ENCODE measurements at regions not wholly inside any gene's neighbourhood (a gene's known extent, or its start where the extent isn't known, plus 50 kb on each side); places are given as distances from the start of the nearest gene placed in this dataset.

DNA sequence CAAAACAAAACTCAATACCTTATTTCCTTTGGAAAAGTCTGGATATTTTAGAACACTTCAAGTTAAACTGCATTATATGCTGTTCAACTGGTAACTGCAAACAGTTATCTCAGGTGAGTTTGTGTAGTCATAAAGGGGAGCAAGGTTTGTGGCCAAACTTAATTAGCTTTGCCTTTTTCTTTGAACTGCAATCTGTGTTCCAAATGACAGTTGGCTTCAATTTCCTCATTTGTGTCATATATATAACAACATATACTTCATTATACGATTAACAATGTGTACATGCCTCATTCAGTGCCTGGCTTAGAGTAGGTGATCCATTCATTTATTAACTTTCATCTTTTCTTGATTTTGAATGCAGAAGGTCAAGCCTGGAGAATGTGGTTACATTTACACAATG is 55.8 kb downstream of the KCNE4 start:
- DNase-seq (ENCODE audit: low read depth, low spot score) = no peak

DNA sequence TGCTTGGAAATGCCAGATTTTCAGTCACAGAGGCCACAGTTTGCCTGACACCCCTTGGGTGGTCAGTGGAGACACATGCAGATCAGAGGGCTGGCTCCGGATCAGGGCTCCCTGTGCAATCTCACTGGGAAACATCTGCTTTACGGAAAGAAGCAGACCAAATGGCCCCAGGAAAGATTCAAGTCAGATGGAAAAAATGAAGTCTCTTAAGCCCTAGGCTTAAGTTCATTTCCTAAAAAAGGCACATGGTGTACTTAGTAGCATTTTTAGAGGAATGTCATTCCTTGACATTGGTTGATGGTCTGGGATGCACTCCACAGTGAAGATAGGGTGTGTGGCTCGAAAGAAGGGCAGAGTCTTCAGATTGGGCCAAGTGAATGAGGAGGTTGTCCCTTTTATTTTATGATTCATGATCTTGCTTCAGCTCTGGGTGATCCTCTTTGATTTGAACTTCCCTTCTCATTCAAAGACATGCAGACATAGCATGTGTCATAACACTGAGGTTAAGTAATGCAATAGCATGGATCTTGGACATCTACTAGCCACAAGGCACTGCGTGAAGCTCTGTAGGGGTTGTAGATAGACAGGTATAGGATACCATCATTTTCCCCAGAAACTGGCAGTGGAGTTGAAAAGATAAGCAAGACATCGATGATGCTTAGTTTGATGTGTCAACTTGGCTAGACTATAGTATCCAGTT is 56.5 kb downstream of the KCNE4 start:
- no peak for DNase-seq (ENCODE audit: low read depth, low spot score)

DNA sequence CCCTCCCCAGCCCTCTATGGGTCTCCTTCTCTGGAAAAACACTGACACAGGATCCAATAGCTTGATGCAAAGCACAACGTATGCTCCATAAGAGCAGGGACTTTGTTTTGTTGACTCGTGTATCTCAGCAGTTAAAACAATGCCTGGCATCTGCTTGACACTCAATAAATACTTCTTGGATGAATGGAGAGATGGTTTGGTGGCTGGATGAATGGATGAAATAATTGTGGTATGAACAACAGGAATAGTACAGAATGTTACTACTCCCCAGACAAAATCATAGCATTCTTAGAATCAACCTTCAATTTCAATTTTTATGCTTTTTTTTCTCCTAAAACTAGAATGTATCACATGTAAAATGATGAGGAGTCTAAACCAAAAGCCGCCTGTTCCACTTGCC is 57.4 kb downstream of the KCNE4 start:
- no peak for DNase-seq (ENCODE audit: low read depth, low spot score)

DNA sequence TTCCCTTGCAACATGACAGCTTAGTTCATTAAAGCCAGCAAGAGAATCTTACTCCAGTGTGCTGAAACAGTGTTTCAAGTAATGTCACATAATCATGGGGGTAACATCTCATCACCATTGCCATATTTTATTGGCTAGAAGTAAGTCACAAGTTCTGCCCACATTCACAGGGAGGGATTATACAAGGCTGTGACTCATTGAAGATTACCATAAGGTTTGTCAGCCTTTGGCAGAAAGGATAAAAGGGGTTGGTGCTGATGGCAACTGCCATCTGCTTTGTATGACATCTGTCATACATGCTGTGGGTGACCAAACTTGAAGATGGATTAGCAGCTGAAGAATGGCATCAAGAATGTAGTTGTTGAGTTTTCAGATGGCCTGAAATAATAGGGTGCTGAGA is 61.2 kb downstream of the KCNE4 start:
- DNase-seq (ENCODE audit: low read depth, low spot score) = no peak

DNA sequence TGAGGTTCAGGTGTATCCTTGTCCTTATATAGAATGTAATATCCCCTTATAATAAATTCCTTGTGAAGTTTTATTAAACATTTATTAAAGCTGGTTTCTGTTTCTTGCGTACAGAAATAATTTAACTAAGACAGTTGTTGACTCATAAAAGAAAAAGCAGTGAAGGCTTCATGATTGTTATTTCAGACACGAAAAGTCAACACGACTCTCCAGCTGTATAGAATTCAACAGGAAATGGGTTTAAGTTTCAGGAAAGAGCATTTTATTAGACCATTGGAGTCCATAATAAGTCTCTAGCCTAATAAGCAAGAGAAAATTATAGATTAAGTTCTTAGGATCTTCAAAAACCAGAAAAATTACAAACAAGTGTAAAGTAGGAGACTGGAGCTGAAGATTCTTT is 62.2 kb downstream of the KCNE4 start:
- DNase-seq (ENCODE audit: low read depth, low spot score) = no peak

DNA sequence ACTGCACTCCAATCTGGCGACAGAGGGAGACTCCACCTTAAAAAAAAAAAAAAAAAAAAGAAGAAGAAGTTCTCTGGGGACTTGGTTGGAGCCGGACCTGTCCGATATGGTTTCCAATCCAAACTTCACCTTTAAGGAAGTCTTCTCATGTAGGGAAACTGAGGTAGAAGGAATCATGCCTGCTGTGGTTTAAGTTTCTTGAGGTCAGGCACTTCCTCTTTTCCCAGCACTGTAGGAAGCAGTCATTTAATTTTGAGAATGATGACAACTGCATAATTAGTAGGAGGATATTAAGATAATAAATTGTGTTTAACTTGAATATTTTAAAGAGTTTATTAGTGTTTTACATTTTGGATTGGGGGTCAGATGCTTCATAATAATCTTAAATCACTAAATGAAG is 62.9 kb downstream of the KCNE4 start:
- DNase-seq (ENCODE audit: low read depth, low spot score) = no peak

DNA sequence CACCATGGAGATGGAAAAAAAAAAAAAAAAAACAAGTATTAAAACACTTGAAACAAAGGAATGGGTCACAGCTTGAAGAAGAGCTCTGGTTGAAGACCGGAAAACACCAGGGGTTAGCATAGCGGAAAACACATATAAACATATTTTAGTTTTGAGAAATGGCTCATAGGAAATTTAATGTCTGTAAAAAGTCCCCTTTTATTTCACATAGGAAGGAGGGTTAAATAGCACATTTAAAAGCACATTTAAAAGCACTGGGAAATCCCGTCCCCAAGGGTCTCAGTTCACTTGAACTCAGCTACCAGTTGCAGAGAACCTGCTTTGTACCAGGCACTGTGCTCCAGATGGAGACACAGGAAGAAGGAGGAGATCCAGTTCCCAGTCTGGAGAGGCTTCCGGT is 65.5 kb downstream of the KCNE4 start:
- no peak for DNase-seq (ENCODE audit: low read depth, low spot score)

DNA sequence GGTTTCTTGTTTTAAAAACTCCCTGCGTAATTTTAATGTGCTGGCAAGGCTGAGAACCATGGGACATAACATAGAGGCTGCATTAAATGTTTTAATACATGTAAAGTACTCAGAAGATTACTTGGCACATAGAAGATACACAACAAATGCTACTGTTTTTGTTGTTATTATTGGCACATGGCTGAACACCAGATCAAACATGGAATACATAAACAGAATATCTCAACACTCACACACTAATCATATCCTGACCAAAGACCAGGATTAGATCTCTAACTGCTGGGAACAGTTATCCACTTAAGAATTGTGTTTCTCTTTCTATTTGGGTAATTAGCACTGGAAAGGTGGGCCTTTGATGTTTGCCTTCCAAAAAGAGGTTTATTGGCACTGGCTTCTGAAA is 69.3 kb downstream of the KCNE4 start:
- DNase-seq (ENCODE audit: low read depth, low spot score) = no peak

DNA sequence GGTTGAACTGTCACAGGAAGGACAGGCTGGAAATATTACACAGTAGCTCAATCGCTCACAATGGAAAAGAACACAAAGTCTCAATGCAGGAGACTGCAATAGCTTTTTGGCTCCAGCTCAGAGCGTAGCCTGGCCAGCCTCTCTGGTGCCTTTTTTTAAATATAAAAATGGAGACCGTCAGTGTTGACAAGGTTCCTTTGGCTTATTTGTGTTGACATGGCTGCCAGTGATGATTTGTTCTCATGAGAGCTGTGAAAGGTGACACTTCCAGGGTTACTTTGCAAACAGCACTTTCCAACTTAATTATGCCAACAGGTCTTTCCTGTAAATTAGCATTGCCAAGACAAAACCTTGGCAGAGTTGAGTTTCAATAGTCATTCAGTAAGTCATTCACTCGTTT is 70.8 kb downstream of the KCNE4 start:
- no peak for DNase-seq (ENCODE audit: low read depth, low spot score)

DNA sequence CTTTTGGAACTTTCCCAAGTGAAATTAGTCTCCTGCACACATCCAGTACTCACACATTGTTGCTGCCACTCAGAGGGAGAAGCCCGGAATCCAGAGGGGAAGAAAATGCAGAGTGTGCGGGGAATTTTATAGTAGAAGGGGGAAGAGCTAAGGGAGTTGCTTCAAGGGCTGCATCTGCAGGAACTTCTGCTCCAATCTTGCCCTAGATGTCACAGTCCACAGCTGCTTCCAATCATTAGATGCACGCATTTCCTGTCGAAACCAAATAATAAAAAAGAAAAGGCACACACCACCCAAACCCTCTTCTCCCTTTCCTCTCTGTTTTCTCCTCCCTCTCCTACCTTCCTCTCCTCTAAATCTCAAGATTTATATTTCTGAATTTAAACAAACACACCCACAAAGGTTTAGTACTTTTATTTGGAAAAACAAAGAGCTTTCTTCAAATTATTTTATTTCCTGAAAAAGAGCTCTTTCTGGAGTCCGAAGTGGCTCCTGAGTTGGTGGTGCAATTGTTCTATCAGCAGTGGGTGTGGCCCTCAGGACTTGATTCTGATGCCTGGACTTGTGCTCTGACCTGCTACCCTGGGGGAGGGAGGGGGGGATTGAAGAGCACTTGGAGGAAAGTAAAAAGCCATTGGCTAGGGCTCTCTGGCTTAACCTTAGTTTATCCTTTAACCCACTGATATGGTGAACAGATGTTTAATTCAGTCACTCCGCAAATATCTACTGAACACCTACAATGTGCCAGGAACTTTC is 72.0 kb downstream of the KCNE4 start:
- no peak for DNase-seq (ENCODE audit: low read depth, low spot score)

DNA sequence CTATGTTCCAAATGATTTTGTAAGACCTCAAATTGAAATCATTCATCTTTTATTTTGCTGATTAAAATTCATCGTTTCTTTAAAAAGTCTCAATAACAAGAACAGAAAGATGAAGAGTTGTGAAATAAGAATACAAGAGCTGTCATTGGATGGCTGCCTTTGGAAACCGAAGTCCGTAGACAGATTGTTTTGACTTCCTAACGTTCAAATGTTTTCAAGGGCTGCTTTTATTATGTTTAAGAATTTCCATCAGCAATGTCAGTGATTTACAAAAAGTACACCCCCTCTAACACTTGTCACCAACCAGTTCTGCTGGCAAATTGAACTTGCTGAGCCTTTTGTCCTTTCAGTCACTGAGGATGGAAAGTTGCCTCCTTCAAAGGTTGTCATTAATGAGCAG is 89.6 kb downstream of the KCNE4 start:
- DNase-seq (ENCODE audit: low read depth, low spot score) = no peak

DNA sequence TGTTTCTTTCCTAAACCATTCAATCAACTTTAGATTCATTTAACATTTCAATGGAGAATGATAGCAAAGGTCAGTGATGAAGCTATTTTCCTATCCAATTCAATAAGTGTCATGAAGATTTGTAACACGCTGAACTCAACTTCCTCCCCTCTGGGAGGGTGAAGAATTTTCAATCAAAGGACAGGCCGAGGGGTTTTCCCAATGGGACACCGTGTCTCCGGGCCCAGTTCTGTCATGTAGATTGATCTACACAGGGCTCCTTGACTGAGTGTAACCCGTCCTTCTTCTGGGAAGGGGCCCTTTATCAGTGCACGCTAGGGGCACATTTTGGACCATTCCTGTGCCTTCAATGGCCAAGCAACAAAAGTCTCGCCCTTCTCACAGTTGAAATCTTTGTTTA is 90.1 kb downstream of the KCNE4 start:
- DNase-seq (ENCODE audit: low read depth, low spot score) = no peak

DNA sequence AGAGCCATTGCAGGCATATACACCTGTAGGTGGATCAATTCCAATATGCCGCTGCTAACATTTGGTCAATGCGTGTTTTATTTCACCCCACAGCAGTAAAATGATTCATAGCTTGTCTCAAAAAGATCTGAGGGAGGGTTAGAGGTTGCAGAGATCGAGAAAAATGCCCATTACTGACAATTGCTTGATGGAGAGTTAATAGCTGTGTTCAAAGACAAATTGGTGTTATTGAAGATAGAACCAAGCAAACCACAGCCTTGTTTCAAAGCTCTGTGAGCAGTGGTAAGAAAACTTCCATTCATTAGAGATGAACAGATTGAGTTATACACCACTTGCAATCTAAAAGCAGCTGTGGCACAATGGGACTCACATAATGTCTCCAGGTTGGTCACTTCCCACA is 95.4 kb downstream of the KCNE4 start:
- DNase-seq (ENCODE audit: low read depth, low spot score) = no peak

DNA sequence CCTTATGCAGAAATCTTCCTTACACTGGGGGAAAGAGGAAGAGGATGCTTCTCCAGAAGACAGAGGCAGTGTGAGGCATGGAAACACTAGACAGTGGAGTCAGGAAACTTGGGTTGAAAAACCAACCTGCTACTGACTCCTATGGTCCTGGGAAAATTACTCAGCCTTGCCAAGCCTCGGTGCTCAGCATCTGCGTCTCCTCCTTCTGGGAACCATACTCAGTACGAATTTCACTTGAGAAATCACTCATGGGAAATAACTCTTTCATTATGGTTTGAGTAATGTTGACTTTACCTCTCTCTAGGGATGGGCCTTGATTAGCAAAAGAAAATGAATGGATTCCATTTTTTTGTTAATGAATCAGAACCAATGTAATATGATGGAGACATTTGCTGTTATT is 96.5 kb downstream of the KCNE4 start:
- no peak for DNase-seq (ENCODE audit: low read depth, low spot score)

DNA sequence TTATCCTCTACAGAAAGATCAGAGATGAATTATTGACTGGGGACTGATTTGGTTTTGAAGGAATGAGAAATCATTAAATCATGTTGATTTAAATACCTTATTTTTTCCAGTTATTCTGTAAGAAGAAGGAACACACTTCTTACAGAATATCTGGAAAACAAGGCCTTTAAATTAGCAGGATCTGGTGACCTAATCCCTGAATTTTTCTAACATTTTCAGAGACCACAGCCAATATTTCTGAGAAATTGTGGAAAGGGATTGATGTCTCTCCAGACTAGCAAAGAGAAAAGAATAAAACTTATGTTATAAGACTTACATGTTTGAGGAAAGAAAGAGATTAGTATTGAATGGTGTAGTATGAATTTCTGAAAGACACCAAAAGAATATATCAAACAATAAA is 104.0 kb downstream of the KCNE4 start:
- no peak for DNase-seq (ENCODE audit: low read depth, low spot score)

DNA sequence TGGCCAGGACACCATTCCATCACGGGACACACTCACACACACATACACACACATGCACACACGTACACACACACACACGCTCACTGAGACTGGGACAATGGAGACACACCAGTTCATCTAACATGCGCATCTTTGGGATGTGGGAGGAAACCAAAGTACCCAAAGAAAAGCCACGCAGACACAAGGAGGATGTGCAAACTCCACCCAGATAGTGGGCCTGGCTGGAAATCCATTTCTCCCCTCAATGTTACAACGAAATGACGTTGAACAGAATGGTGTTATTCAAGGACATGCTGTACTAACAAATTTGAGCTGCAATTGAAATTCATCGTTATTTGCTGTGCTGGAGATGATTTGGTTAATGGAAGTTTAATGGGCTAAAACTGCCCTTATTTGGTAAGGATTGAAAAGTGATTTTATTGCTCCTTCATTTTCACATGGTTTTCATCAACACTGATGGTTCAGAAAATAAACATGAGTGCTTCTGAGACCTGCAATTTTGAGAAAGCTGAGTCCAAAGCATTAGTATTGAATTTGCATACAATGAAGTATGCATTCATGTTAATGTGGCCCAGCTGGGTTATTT is 110.0 kb downstream of the KCNE4 start:
- no peak for DNase-seq (ENCODE audit: low read depth, low spot score)

DNA sequence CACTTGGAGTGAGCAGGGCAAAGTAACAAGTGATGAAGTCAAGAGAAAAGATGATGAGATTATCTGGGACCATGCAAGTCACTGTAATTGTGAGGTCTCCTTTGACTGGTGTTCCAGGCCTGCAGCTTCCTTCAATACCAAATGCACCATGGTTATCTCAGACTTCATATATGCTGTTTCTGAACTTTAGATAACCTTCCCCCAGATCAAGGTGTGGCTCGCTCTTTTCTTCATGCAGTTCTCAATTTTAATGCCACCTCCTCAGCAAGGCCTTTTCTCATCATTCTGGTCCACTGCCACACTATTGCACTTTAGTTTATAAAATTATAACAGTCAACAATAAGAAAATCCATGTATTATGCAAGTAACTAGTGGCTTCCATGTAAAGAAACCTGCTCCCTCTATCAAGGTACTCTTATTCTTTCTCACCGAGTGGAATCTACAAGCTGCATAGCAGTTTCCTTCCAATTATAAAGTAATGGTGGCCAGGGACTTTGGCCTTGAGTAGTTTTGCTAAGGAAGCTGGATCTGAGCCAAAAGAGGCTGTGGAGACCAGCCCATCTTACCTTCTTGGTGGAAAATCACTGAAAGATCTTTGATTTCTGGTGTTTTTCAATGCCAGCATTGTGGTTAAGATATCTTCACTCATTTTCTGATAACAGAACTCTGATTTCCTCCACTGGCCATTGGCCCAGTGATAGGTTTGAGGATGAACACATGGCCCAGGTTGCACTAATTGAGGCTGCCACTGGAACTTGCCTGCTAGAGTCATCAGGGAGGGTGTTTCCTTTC is 113.6 kb downstream of the KCNE4 start:
- DNase-seq (ENCODE audit: low read depth, low spot score) = no peak

DNA sequence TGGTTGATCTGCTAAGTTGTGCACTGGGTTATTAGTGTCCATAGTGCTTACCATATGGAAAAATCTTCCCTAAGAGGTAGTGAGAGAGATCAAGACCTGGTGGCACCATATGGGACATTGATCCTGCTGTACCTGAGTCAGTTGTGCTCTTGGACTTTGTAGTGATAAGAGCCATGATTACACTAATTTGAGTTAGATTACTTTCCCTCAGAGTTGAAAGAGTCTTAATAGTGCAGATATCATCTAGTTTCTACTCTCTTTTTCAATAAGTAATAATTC is 114.2 kb downstream of the KCNE4 start:
- no peak for DNase-seq (ENCODE audit: low read depth, low spot score)

DNA sequence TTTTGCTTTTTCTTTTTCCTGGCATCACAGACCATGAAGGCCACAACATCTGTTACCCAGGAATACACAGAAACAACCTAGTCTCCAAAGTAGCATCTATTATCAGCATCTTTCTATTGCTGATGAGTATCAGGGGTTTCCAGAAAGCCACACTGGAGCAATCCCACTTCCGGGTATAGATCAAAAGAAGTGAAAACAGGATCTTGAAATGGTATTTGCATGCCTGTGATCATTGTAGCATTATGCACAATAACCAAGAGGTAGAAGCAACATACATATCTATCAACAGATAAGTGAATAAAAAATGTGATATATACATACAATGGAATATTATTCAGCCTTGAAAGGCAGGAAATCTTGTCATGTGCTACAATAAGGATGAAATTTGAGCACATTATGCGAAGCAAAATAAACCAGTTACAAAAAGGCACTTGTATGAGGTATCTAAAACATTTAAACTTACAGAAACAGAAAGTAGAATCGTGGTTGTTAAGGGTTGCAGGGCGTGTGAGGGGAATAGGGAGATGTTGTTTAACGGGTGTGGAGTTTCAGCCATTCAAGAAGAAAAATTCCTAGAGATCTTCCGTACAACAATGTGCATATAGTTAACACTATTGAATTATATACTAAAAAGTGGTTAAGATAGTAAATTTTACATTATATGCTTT is 115.1 kb downstream of the KCNE4 start:
- no peak for DNase-seq (ENCODE audit: low read depth, low spot score)

DNA sequence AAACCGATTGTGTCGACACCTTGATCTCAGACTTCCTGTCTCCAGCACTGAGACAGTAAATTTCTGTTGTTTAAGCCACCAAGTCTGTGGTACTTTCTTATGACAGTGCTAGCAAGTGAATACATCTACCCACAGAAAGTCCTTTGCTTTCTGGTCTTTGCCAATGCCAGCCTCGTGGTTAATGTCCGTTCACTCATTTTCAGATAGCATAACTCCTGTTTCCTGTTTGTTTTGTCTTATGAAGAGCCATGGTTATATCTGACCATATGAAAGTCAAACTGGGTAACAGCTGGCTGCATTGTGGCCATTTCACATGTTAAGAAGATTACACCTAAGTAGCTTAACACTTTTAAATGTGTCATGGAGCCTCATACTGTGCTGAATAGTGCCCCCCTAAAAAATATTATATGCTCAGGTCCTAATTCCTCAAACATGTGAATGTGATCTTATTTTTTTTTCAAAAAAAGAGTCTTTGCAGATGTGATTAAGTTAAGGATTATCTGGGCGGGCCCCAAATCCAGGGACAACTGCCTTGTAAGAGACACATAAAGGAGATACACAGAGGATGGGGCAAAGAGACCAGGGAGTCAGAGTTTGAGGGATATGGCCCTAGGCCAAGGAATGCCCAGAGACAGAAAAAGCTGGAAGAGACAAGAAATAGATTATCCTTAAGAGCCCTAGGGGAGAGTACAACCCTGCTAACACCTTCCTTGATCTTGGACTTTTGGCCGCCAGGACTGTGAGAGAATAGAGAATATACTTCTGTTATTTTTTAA is 118.0 kb downstream of the KCNE4 start:
- DNase-seq (ENCODE audit: low read depth, low spot score) = no peak

DNA sequence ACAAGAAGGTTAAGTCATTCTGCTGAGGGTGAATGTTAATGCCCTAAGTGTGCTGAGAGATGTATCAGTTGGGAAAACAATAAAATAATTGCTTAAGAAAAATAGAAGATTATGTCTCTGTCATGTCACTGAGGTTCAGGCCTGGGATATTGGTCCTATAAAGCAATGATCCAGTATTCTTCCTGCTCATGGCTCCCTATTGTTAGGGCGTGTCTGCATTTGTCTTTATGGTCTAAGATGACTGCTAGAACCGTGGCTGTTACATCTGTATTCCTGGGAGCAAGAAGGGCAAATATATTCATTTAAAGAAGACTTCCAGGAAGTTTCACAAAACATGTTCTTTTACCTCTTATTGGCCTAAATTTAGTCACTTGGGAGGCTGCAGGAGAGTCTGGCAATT is 125.0 kb downstream of the KCNE4 start:
- no peak for DNase-seq (ENCODE audit: low read depth, low spot score)
